Erythroblast (primary cell): ENCODE measurements at regions not wholly inside any gene's neighbourhood (a gene's known extent, or its start where the extent isn't known, plus 50 kb on each side); places are given as distances from the start of the nearest gene placed in this dataset.

Experiments
- DNase-seq, 2 experiments: peaks; one replicate each; lab custom pipeline; 2025; lab: John Stamatoyannopoulos, UW
- GATA1 ChIP-seq: IDR thresholded peaks from 2 replicates; pipeline ENCODE4 v1.6.1; 2011; ENCODE audit warnings: low read depth, mild to moderate bottlenecking, control low read depth, low read length, moderate library complexity
- POLR2A ChIP-seq: IDR thresholded peaks from 2 replicates; pipeline ENCODE4 v1.6.1; 2011; ENCODE audit warnings: mild to moderate bottlenecking, low read length

DNA sequence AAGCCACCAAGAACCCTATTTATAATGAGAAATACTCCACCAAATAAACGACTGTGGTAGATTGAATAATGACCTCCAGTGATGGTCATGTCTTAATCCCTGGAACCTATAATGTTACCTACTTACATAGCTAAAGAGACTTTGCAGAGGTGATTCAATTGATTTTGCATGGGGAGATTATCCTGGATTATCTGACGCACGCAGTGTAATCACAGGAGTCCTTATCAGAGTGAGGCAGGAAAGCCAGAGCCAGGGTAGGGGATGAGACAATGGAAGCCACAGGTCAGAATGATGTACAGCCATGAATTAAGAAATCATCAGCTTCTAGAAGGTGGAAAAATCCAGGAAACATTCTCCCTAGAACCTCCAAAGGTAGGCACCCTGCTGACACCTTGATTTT lies 286.4 kb upstream of the SP4 start:
- no peak for DNase-seq
- TF ChIP-seq GATA1 (no peak), POLR2A (no peak)

DNA sequence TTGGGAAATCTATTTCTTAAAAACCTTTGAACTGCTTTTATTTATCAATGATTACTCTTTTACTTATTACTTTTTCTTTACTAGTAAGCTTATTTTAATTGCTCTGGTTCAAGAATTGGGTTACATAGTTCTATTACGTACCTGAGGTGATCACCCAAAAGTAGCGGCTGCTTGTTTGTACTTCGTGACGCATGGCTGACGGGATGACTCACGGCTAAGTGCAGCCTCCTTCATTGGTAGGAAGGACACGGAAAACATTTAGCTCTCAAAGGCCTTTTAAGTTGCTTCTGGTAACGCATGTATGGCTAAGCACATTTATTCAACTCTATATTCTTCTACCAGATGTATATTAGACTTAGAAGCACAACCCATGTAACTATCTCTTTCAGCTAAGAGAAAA lies 285.8 kb upstream of the SP4 start:
- no peak for TF ChIP-seq GATA1
- no peak for TF ChIP-seq POLR2A
- no peak for DNase-seq

DNA sequence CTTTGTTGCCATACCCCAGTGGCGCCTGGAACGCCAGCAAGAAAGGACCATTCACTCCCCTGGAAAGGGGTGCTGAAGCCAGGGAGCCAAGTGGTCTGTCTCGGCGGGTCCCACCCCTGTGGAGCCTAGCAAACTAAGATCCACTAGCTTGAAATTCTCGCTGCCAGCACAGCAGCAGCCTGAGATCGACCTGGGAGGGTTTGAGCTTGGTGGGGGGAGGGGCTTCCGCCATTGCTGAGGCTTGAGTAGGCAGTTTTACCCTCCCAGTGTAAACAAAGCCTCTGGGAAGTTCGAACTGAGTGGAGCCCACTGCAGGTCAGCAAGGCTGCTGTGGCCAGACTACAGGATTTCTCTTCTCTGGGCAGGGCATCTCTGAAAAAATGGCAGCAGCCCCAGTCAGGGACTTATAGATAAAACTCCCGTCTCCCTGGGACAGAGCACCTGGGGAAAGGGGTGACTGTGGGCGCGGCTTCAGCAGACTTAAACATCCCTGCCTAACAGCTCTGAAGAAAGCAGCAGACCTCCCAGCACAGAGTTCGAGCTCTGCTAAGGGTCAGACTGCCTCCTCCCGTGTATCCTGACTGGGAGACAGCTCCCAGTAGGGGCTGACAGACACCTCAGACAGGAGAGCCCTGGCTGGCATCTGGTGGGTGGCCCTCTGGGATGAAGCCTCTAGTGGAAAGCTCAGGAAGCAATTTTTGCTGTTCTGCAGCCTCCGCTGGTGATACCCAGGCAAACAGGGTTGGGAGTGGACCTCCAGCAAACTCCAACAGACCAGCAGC lies 281.1 kb upstream of the SP4 start:
- no peak for TF ChIP-seq POLR2A
- TF ChIP-seq GATA1: no peak
- no peak for DNase-seq

GRCh38 chr7:21149809-21150208 lies 278.1 kb upstream of the SP4 start:
- no peak for DNase-seq
- TF ChIP-seq POLR2A (no peak), GATA1 (no peak)

DNA sequence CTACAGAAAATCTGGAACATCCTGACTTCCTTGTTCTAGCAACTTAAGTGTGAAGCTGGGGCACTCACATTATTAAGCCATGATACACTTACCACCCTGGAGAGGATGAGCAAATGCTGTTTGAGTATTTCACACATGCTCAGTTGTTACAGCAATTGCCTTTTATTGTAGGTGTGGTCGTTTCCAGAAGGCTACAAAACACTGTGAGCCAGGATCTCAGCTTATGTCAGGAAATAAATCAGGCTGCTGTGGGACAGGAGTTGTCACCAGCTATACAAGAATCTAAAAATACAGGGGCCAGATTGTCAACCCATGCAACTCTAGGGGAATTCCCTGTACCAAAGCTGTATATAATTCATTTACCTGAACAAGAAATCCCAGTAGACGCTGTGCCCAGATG lies 273.3 kb upstream of the SP4 start:
- TF ChIP-seq POLR2A (no peak), GATA1 (no peak)
- DNase-seq: no peak

DNA sequence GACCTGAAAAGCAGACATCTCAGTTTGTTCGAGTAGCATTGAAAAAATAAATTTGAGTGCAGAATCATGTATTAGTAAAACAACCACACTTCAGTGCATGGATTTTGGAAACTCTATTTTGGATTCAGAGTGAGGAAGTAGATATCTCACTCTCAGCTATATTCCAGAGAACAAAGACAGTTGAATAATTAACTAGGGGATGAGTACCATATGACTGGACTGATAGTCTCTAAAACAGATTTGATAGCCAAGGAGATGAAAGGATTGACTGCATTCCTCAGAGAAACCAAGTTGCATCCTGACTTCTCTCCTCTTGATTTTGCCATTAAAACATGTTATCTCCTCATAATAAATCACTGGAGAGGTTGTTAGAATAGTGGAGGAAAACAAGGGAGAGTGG lies 268.4 kb upstream of the SP4 start:
- no peak for TF ChIP-seq POLR2A
- no peak for TF ChIP-seq GATA1
- DNase-seq: no peak

DNA sequence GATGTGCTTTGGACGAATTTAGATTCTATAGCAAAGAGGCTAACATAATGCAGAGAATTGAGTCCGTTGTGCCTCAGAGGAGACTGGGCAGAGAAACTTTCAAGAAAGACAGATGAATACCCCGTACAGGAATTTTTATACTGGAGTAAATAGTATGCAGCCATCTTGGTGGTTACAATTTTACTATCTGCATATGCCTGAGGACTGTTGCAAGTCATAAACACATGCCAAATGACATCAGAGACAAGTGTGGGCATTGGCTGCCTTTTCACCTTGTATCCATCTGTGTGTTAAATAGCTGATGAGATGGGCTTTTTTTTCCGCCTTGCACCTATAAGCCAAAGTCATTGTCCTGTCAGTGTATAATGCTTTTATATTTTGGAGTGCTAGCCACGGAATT lies 267.5 kb upstream of the SP4 start:
- TF ChIP-seq GATA1: no peak
- no peak for TF ChIP-seq POLR2A
- no peak for DNase-seq

GRCh38 chr7:21167942-21168341 lies 259.9 kb upstream of the SP4 start:
- no peak for TF ChIP-seq POLR2A
- no peak for TF ChIP-seq GATA1
- DNase-seq: no peak

- no peak for DNase-seq
- TF ChIP-seq POLR2A (no peak), GATA1 (no peak)
Measured at GRCh38 chr7:21169667-21170580, 258.0 kb upstream of the SP4 start.

DNA sequence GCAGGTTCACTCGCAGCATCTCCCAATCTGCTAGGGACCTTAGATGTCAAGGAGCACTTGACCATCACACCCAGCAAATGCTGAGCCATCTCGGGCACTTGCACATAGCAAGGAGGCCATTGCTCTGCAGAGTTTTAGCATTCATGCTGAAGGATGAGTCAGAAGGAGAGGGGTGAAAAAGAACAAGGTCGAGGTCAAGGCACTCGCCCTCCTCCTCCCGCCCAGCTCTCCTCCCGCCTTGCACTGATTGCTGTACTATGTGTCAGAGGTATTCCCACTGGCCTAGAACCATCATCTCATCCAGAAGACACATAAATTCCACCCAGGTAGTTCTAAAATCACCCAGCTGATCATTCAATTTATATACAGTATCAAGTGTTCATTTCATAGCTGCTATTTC lies 255.1 kb upstream of the SP4 start:
- no peak for DNase-seq
- TF ChIP-seq POLR2A: no peak
- TF ChIP-seq GATA1: no peak

DNA sequence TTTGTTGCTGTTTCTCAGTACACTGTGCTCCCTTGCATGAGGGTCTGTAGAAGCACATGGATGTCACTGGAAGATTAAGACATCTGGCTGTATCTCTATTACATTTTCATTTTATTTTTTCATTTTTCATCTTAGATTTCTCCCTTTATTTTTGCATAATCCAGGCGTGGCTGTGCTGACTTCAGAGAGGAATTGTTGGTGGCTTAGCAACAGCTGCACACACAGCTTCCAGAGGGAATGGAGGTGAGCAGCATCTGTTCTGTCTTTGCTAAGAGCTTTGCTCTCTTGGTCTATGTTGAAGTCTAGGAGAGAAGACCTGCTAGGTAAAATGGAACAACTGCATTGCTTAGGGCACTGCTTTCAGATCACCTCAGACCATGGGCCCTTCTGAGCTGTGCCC lies 254.4 kb upstream of the SP4 start:
- no peak for DNase-seq

GRCh38 chr7:21175714-21176113 lies 252.2 kb upstream of the SP4 start:
- TF ChIP-seq POLR2A (no peak), GATA1 (no peak)
- no peak for DNase-seq

More for the DNA sequence above, 254.4 kb upstream of the SP4 start:
- TF ChIP-seq POLR2A (no peak), GATA1 (no peak)

- DNase-seq: no peak
- TF ChIP-seq POLR2A (no peak), GATA1 (no peak)
Measured at GRCh38 chr7:21184942-21185652, 242.8 kb upstream of the SP4 start.

- no peak for TF ChIP-seq POLR2A
- TF ChIP-seq GATA1: no peak
- DNase-seq: no peak
Measured at GRCh38 chr7:21185653-21186265, 242.1 kb upstream of the SP4 start.
